Liver (tissue), 3 donors: ENCODE measurements at regions not wholly inside any gene's neighbourhood (a gene's known extent, or its start where the extent isn't known, plus 50 kb on each side); places are given as distances from the start of the nearest gene placed in this dataset.

Experiments
- ATF3 ChIP-seq: IDR thresholded peaks from 2 replicates; pipeline ENCODE4 v1.6.1; 2016; ENCODE audit warnings: antibody characterized with exemption
- EGR1 ChIP-seq, 2 donors: IDR thresholded peaks; 2 replicates each; pipeline ENCODE4 v1.6.1; 2016 to 2018; ENCODE audit warnings: antibody characterized with exemption in 2 of 2, low read depth in 2 of 2
- FOXA1 ChIP-seq: IDR thresholded peaks from 2 replicates; pipeline ENCODE4 v1.6.1; 2016; ENCODE audit warnings: antibody characterized with exemption
- MAX ChIP-seq: IDR thresholded peaks from 2 replicates; pipeline ENCODE4 v1.6.1; 2016; ENCODE audit warnings: antibody characterized with exemption
- RAD21 ChIP-seq, 2 donors: IDR thresholded peaks; 2 replicates each; pipeline ENCODE4 v1.6.1; 2016; ENCODE audit warnings: antibody characterized with exemption in 2 of 2, mild to moderate bottlenecking in 2 of 2
- REST ChIP-seq: IDR thresholded peaks from 2 replicates; pipeline ENCODE4 v1.6.1; 2016; ENCODE audit warnings: antibody characterized with exemption, mild to moderate bottlenecking
- SP1 ChIP-seq: IDR thresholded peaks from 2 replicates; pipeline ENCODE4 v1.6.1; 2018; ENCODE audit warnings: antibody characterized with exemption, mild to moderate bottlenecking
- TAF1 ChIP-seq: conservative IDR thresholded peaks from 2 replicates; pipeline ENCODE4 v1.6.1; 2016; ENCODE audit warnings: antibody characterized with exemption, mild to moderate bottlenecking
- YY1 ChIP-seq: IDR thresholded peaks from 2 replicates; pipeline ENCODE4 v1.6.1; 2016; ENCODE audit warnings: antibody characterized with exemption, mild to moderate bottlenecking
- TF ChIP-seq, protein P1 (sequence below): fragments of 150-350 bp; IDR thresholded peaks from 2 replicates; pipeline ENCODE4 v1.5.1; 2017; ENCODE audit warnings: improper control_type of control experiment, low read depth, low read length; ENCODE audit not compliant: missing input control
- donor health status: healthy.
- donor health status: healthy.

GRCh38 chr1:175840787-175841186 is 97.4 kb upstream of the TNR start:
- TF ChIP-seq, protein P1, sequence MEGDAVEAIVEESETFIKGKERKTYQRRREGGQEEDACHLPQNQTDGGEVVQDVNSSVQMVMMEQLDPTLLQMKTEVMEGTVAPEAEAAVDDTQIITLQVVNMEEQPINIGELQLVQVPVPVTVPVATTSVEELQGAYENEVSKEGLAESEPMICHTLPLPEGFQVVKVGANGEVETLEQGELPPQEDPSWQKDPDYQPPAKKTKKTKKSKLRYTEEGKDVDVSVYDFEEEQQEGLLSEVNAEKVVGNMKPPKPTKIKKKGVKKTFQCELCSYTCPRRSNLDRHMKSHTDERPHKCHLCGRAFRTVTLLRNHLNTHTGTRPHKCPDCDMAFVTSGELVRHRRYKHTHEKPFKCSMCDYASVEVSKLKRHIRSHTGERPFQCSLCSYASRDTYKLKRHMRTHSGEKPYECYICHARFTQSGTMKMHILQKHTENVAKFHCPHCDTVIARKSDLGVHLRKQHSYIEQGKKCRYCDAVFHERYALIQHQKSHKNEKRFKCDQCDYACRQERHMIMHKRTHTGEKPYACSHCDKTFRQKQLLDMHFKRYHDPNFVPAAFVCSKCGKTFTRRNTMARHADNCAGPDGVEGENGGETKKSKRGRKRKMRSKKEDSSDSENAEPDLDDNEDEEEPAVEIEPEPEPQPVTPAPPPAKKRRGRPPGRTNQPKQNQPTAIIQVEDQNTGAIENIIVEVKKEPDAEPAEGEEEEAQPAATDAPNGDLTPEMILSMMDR, result no peak
- TF ChIP-seq ATF3, result no peak
- TF ChIP-seq EGR1 (IDR thresholded peaks at IDR 0.05; ENCODE audit: low read depth in 2 of 2), result no peak
- no peak for TF ChIP-seq YY1
- TF ChIP-seq TAF1, result no peak
- TF ChIP-seq REST, result no peak
- TF ChIP-seq RAD21 (IDR thresholded peaks at IDR 0.05), result no peak
- no peak for TF ChIP-seq MAX
- no peak for TF ChIP-seq FOXA1
- TF ChIP-seq SP1, result no peak
